Activated B cell treated with CpG ODN at 0.5 μM for 24 hours (primary cell): ENCODE measurements at regions not wholly inside any gene's neighbourhood (a gene's known extent, or its start where the extent isn't known, plus 50 kb on each side); places are given as distances from the start of the nearest gene placed in this dataset.

ENCODE experiments used
- ATAC-seq: fragments of 200-7000 bp; cut with Tn5 transposase; one replicate; pipeline ENCODE4 v1.10.0; 2021; ENCODE audit warnings: low read depth, mild to moderate bottlenecking, moderate library complexity
- CTCF ChIA-PET: fragments of 350-600 bp; sonication (Branson Sonifier 250); formaldehyde crosslinking; loops from one replicate; lab custom pipeline; 2021; ENCODE audit warnings: antibody characterized with exemption; lab: Charles Lee
- POLR2A ChIA-PET: fragments of 350-600 bp; sonication (Branson Sonifier 250); formaldehyde crosslinking; loops from one replicate; lab custom pipeline; 2021; ENCODE audit warnings: antibody characterized with exemption; lab: Charles Lee
- DNase-seq: peaks from one replicate; pipeline ENCODE4 v3.0.0; 2022
- H3K27ac Mint-ChIP-seq: one replicate; pipeline ENCODE4 v1.8.0; 2020; ENCODE audit warnings: mixed read lengths
- H3K27me3 Mint-ChIP-seq: one replicate; pipeline ENCODE4 v1.8.0; 2021; ENCODE audit warnings: mixed read lengths
- H3K36me3 Mint-ChIP-seq: one replicate; pipeline ENCODE4 v1.8.0; 2021; ENCODE audit warnings: low read depth, mixed read lengths
- H3K4me1 Mint-ChIP-seq: one replicate; pipeline ENCODE4 v1.8.0; 2021; ENCODE audit warnings: mixed read lengths
- H3K4me3 Mint-ChIP-seq: one replicate; pipeline ENCODE4 v1.8.0; 2020; ENCODE audit warnings: mild to moderate bottlenecking, mixed read lengths
- H3K9me3 Mint-ChIP-seq: one replicate; pipeline ENCODE4 v1.8.0; 2020; ENCODE audit warnings: mixed read lengths
- CTCF ChIP-seq: fragments of 200-600 bp; IDR thresholded peaks from one replicate; pipeline ENCODE4 v1.8.0; 2022; ENCODE audit warnings: antibody characterized with exemption, mild to moderate bottlenecking
- intact Hi-C: fragments of 100-400 bp; cut with micrococcal nuclease; formaldehyde crosslinking; loops from one replicate; pipeline ENCODE4 v1.15.1; 2024

GRCh38 chr9:27726244-27727081 is 153.2 kb upstream of the C9orf72 start:
- Mint-ChIP-seq H3K4me1 (peaks cover 2% of the 10 kb centered on the region), H3K36me3 (no peaks in the 10 kb centered on the region), H3K9me3 (no peaks in the 10 kb centered on the region), H3K27me3 (peaks cover 3% of the 10 kb centered on the region), H3K4me3 (no peak overlapping the region), H3K27ac (no peak overlapping the region)
- POLR2A ChIA-PET, result no interaction called here
- ATAC-seq, result no peak
- CTCF ChIA-PET, result no interaction called here
- no peak for DNase-seq
- TF ChIP-seq CTCF, result no peak
- intact Hi-C loops, result no loop called here

- H3K9me3 Mint-ChIP-seq, result peaks cover 8% of the 10 kb centered on the region
- CTCF ChIA-PET, result no interaction called here
These were observed 159.2 kb upstream of the C9orf72 start for GRCh38 chr9:27732494-27732893.

GRCh38 chr9:27743490-27743889 is 170.2 kb upstream of the C9orf72 start:
- no peak for TF ChIP-seq CTCF
- ChIA-PET POLR2A (no interaction called here), CTCF (no interaction called here)
- intact Hi-C loops, result no loop called here
- DNase-seq, result no peak
- Mint-ChIP-seq H3K4me3 (no peak overlapping the region), H3K36me3 (no peaks in the 10 kb centered on the region), H3K27ac (no peak overlapping the region), H3K9me3 (peaks cover 5% of the 10 kb centered on the region), H3K4me1 (no peaks in the 10 kb centered on the region), H3K27me3 (peaks cover 7% of the 10 kb centered on the region)
- no peak for ATAC-seq

More at GRCh38 chr9:27732494-27732893, 159.2 kb upstream of the C9orf72 start:
- ATAC-seq, result no peak
- Mint-ChIP-seq H3K27me3 (no peaks in the 10 kb centered on the region), H3K27ac (no peak overlapping the region), H3K4me3 (no peak overlapping the region), H3K36me3 (no peaks in the 10 kb centered on the region), H3K4me1 (no peaks in the 10 kb centered on the region)
- intact Hi-C loops, result no loop called here
- POLR2A ChIA-PET, result no interaction called here
- no peak for DNase-seq
- no peak for TF ChIP-seq CTCF

GRCh38 chr9:27747450-27747849 is 174.2 kb upstream of the C9orf72 start:
- DNase-seq, result no peak
- Mint-ChIP-seq H3K4me1 (no peaks in the 10 kb centered on the region), H3K9me3 (no peaks in the 10 kb centered on the region), H3K36me3 (no peaks in the 10 kb centered on the region), H3K4me3 (no peak overlapping the region), H3K27ac (no peak overlapping the region), H3K27me3 (peaks cover 15% of the 10 kb centered on the region)
- no peak for TF ChIP-seq CTCF
- POLR2A ChIA-PET, result no interaction called here
- intact Hi-C loops, result no loop called here
- no peak for ATAC-seq
- CTCF ChIA-PET, result interaction anchor here (0.7 kb wide), 1 partner anchor 17 kb away, joined by 3 read pairs; no protein-coding TSS in a partner anchor

- no peaks in the 10 kb centered on the region for H3K4me1 Mint-ChIP-seq
- intact Hi-C loops, result no loop called here
- DNase-seq, result no peak
- no peak overlapping the region for H3K4me3 Mint-ChIP-seq
- H3K27ac Mint-ChIP-seq, result no peak overlapping the region
- POLR2A ChIA-PET, result no interaction called here
- H3K36me3 Mint-ChIP-seq, result no peaks in the 10 kb centered on the region
- no peak for ATAC-seq
- no peaks in the 10 kb centered on the region for H3K9me3 Mint-ChIP-seq
- H3K27me3 Mint-ChIP-seq, result peaks cover 16% of the 10 kb centered on the region
- no peak for TF ChIP-seq CTCF
- CTCF ChIA-PET, result no interaction called here
These were observed 176.6 kb upstream of the C9orf72 start for GRCh38 chr9:27749838-27750237.
